ENCODE measurements at regions not wholly inside any gene's neighbourhood (a gene's known extent, or its start where the extent isn't known, plus 50 kb on each side); places are given as distances from the start of the nearest gene placed in this dataset.
"Not testable (repeated sequence)": the region's sequence is repeated elsewhere in the genome, so short reads cannot be mapped to it uniquely, and the experiment has no call there.

DNA sequence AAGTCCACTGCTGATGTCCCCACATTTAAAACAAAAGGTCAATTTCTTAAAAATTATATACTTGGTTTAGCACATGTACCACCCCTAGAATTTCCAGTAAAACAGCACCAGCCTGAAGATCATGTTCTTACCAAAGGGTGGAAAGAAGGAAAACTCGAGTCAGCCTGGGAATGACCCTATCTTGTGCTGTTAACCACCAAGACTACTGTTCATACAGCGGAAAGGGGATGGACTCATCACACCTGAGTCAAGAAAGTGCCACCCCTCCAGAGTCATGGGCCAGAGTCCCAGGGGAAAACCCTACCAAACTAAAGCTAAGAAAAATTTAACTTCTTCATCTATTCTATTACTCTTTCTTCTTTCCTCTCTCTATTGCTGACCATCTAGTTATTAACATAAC, 113.6 kb upstream of the PPM1J start:
- H3K27ac Mint-ChIP-seq (ENCODE audit: low read depth, unreplicated experiment): no peak overlapping the region
- H3K27me3 Mint-ChIP-seq (ENCODE audit: insufficient read depth, unreplicated experiment): no peaks in the 10 kb centered on the region
- ChIA-PET CTCF (interaction anchor here (0.6 to 1.3 kb wide), 5 partner anchors 11 to 184 kb away, joined by 3 to 4 read pairs (median 3); partner anchors contain the start of gene PPM1J), POLR2A (no interaction called here)
- no TSS peak for BruUV-seq (replicated peaks)
- no peak for DNase-seq (ENCODE audit: unreplicated experiment)
- TF ChIP-seq, protein P1, sequence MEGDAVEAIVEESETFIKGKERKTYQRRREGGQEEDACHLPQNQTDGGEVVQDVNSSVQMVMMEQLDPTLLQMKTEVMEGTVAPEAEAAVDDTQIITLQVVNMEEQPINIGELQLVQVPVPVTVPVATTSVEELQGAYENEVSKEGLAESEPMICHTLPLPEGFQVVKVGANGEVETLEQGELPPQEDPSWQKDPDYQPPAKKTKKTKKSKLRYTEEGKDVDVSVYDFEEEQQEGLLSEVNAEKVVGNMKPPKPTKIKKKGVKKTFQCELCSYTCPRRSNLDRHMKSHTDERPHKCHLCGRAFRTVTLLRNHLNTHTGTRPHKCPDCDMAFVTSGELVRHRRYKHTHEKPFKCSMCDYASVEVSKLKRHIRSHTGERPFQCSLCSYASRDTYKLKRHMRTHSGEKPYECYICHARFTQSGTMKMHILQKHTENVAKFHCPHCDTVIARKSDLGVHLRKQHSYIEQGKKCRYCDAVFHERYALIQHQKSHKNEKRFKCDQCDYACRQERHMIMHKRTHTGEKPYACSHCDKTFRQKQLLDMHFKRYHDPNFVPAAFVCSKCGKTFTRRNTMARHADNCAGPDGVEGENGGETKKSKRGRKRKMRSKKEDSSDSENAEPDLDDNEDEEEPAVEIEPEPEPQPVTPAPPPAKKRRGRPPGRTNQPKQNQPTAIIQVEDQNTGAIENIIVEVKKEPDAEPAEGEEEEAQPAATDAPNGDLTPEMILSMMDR (IDR thresholded peaks at IDR 0.05; ENCODE audit: unreplicated experiment): no peak
- H3K4me3 Mint-ChIP-seq (ENCODE audit: unreplicated experiment): no peak overlapping the region
- peaks cover 7% of the 10 kb centered on the region for H3K4me1 Mint-ChIP-seq (ENCODE audit: insufficient read depth, unreplicated experiment)
- intact Hi-C loops (cut with micrococcal nuclease): no loop called here
- H3K36me3 Mint-ChIP-seq (ENCODE audit: insufficient read depth, unreplicated experiment): no peaks in the 10 kb centered on the region
- H3K9me3 Mint-ChIP-seq (ENCODE audit: unreplicated experiment): no peaks in the 10 kb centered on the region

- H3K9me3 Mint-ChIP-seq (ENCODE audit: unreplicated experiment); DNase-seq (ENCODE audit: unreplicated experiment); H3K4me3 Mint-ChIP-seq (ENCODE audit: unreplicated experiment); POLR2A ChIA-PET; H3K36me3 Mint-ChIP-seq (ENCODE audit: insufficient read depth, unreplicated experiment); H3K27ac Mint-ChIP-seq (ENCODE audit: low read depth, unreplicated experiment); BruUV-seq (replicated peaks); intact Hi-C loops (cut with micrococcal nuclease); H3K27me3 Mint-ChIP-seq (ENCODE audit: insufficient read depth, unreplicated experiment); H3K4me1 Mint-ChIP-seq (ENCODE audit: insufficient read depth, unreplicated experiment): not testable (repeated sequence)
- CTCF ChIA-PET: interaction anchor here (1.3 kb wide), 1 partner anchor 112 kb away, joined by 4 read pairs; the partner anchor contains the start of gene PPM1J
Measured at GRCh38 chr1:112827391-112827790, 112.3 kb upstream of the PPM1J start.

DNA sequence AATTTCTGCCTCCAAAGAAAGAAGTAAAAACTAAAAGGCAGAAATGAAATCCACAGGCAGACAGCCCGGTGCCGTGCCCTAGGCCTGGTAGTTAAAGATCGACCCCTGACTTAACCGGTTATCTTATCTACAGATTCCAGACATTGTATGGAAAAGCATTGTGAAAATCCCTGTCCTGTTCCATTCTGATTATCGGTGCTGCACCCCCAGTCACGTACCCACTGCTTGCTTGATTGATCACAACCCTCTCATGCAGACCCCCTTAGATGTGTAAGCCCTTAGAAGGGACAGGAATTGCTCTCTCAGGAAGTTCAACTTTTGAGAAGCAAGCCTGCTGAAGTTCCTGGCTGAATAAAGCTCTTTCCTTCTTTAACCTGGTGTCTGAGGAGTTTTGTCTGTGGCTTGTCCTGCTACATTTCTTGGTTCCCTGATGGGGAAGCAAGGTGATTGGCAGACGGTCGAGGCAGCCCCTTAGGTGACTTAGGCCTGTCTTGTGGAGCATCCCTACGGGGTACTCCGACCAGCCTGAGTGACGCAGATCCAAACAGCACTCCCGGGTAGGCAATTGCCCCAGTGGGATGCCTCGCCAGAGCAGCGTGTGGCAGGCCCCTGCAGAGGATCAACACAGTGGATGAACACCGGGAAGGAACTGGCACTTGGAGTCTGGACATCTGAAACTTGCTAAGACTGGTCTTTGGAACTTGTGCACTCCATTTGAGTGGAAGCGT, 111.2 kb upstream of the PPM1J start:
- ChIA-PET CTCF (interaction anchor here (0.6 kb wide), 2 partner anchors 12 to 13 kb away, joined by 3 read pairs; no protein-coding TSS in a partner anchor), POLR2A (no interaction called here)
- H3K27ac Mint-ChIP-seq (ENCODE audit: low read depth, unreplicated experiment): no peak overlapping the region
- no peaks in the 10 kb centered on the region for H3K9me3 Mint-ChIP-seq (ENCODE audit: unreplicated experiment)
- H3K4me3 Mint-ChIP-seq (ENCODE audit: unreplicated experiment): no peak overlapping the region
- no peak for DNase-seq (ENCODE audit: unreplicated experiment)
- H3K27me3 Mint-ChIP-seq (ENCODE audit: insufficient read depth, unreplicated experiment): no peaks in the 10 kb centered on the region
- BruUV-seq (replicated peaks): no TSS peak
- peaks cover 7% of the 10 kb centered on the region for H3K4me1 Mint-ChIP-seq (ENCODE audit: insufficient read depth, unreplicated experiment)
- intact Hi-C loops (cut with micrococcal nuclease): no loop called here
- H3K36me3 Mint-ChIP-seq (ENCODE audit: insufficient read depth, unreplicated experiment): no peaks in the 10 kb centered on the region
- TF ChIP-seq, protein P1 (IDR thresholded peaks at IDR 0.05; ENCODE audit: unreplicated experiment): no peak

- H3K4me1 Mint-ChIP-seq (ENCODE audit: insufficient read depth, unreplicated experiment); H3K36me3 Mint-ChIP-seq (ENCODE audit: insufficient read depth, unreplicated experiment); H3K9me3 Mint-ChIP-seq (ENCODE audit: unreplicated experiment); BruUV-seq (replicated peaks); POLR2A ChIA-PET; intact Hi-C loops (cut with micrococcal nuclease); H3K4me3 Mint-ChIP-seq (ENCODE audit: unreplicated experiment); H3K27me3 Mint-ChIP-seq (ENCODE audit: insufficient read depth, unreplicated experiment); DNase-seq (ENCODE audit: unreplicated experiment); H3K27ac Mint-ChIP-seq (ENCODE audit: low read depth, unreplicated experiment): not testable (repeated sequence)
- CTCF ChIA-PET: interaction anchor here (0.6 kb wide), 2 partner anchors 12 to 13 kb away, joined by 3 read pairs; no protein-coding TSS in a partner anchor
Measured at GRCh38 chr1:112825563-112826216, 110.6 kb upstream of the PPM1J start.

DNA sequence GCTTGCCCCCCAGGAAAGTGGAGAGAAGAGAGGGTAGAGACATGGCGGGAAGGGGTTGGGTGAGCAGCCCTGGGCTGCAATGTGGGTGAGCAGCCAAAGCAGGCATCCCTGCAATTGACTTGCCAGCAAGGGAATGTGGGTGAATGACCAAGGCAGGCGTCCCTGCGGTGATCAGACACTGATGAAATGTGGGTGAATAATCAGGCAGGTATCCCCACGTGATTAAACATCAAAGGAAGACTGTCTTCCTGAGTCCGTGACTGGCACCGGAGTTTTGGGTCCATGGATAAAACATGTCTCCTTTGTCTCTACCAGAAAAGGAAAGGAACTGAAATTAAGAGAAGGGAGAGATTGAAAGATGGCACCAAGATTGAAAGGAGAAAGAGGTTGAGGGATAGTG, 109.9 kb upstream of the PPM1J start:
- H3K9me3 Mint-ChIP-seq (ENCODE audit: unreplicated experiment); H3K27ac Mint-ChIP-seq (ENCODE audit: low read depth, unreplicated experiment); H3K27me3 Mint-ChIP-seq (ENCODE audit: insufficient read depth, unreplicated experiment); DNase-seq (ENCODE audit: unreplicated experiment); H3K36me3 Mint-ChIP-seq (ENCODE audit: insufficient read depth, unreplicated experiment); BruUV-seq (replicated peaks); POLR2A ChIA-PET; intact Hi-C loops (cut with micrococcal nuclease); CTCF ChIA-PET; H3K4me1 Mint-ChIP-seq (ENCODE audit: insufficient read depth, unreplicated experiment); H3K4me3 Mint-ChIP-seq (ENCODE audit: unreplicated experiment): not testable (repeated sequence)

DNA sequence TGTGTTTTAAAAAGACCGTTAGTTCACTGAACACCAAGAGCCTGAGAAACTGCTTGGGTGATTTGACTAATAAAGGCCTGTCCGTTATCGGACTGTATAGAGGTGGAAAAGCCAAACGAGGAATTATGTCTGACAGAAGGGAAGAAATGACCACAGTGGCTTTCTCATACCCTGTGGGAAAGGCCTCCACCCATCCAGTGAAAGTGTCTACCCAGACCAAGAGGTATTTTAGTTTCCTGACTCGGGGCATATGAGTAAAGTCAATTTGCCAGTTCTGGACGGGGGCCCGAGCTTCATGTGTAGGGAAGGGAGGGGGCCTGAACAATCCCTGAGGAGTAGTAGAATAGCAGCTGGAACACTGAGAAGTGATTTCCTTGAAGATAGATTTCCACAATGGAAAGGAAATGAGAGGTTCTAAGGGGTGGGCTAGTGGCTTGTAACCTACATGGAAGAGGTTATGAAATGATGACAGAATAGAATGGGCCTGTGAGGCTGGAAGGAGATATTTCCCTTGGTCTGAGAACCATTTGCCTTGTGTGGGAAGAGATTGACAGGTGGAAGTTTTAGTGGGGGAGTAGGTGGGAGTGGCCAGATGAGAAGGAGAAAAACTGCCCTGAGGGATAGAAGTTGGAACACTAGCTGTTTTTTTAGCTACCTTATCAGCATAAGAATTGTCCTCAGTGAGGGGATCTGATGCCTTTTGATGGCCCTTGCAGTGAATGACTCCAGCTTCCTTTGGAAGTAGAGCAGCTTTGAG, 106.4 kb upstream of the PPM1J start:
- CTCF ChIA-PET: interaction anchor here (0.6 to 3.3 kb wide), 7 partner anchors 10 to 251 kb away, joined by 3 to 15 read pairs (median 4); partner anchors contain the start of gene LRIG2
- H3K36me3 Mint-ChIP-seq (ENCODE audit: insufficient read depth, unreplicated experiment); H3K4me3 Mint-ChIP-seq (ENCODE audit: unreplicated experiment); POLR2A ChIA-PET; H3K27ac Mint-ChIP-seq (ENCODE audit: low read depth, unreplicated experiment); intact Hi-C loops (cut with micrococcal nuclease); H3K27me3 Mint-ChIP-seq (ENCODE audit: insufficient read depth, unreplicated experiment); BruUV-seq (replicated peaks); DNase-seq (ENCODE audit: unreplicated experiment); H3K9me3 Mint-ChIP-seq (ENCODE audit: unreplicated experiment): not testable (repeated sequence)
- H3K4me1 Mint-ChIP-seq (ENCODE audit: insufficient read depth, unreplicated experiment): peaks cover 12% of the 10 kb centered on the region

Data from MCF 10A (cell line).